AG20443 (cell line): ENCODE measurements at regions not wholly inside any gene's neighbourhood (a gene's known extent, or its start where the extent isn't known, plus 50 kb on each side); places are given as distances from the start of the nearest gene placed in this dataset.

Source experiments
- DNase-seq: peaks from one replicate; pipeline ENCODE4 v3.0.0; 2012; ENCODE audit warnings: low spot score, mixed read lengths

- no peak for DNase-seq
These were observed 98.4 kb downstream of the ZFP36L2 start for GRCh38 chr2:43127941-43128558.

- peak; percentile 61 for DNase-seq
These were observed 99.0 kb downstream of the ZFP36L2 start for GRCh38 chr2:43127208-43127940.

GRCh38 chr2:43126817-43127207 is 99.6 kb downstream of the ZFP36L2 start:
- DNase-seq = no peak

GRCh38 chr2:43125090-43125998 is 101.1 kb downstream of the ZFP36L2 start:
- no peak for DNase-seq

GRCh38 chr2:43124687-43125057 is 101.7 kb downstream of the ZFP36L2 start:
- DNase-seq = no peak

- DNase-seq = no peak
These were observed 102.3 kb downstream of the ZFP36L2 start for GRCh38 chr2:43123981-43124686.

- DNase-seq = no peak
These were observed 102.9 kb downstream of the ZFP36L2 start for GRCh38 chr2:43123486-43123885.

- no peak for DNase-seq
These were observed 103.4 kb downstream of the ZFP36L2 start for GRCh38 chr2:43123028-43123427.

- DNase-seq = no peak
These were observed 104.7 kb downstream of the ZFP36L2 start for GRCh38 chr2:43121580-43122314.

GRCh38 chr2:43119303-43119702 is 107.1 kb downstream of the ZFP36L2 start:
- DNase-seq = no peak

GRCh38 chr2:43117521-43118143 is 108.8 kb downstream of the ZFP36L2 start:
- DNase-seq = no peak

GRCh38 chr2:43116988-43117387 is 109.4 kb downstream of the ZFP36L2 start:
- DNase-seq = no peak

GRCh38 chr2:43115881-43116280 is 110.5 kb downstream of the ZFP36L2 start:
- no peak for DNase-seq

- peak; percentile 4 for DNase-seq
These were observed 112.2 kb downstream of the ZFP36L2 start for GRCh38 chr2:43114210-43114609.

- peak; percentile 3 for DNase-seq
These were observed 114.4 kb downstream of the ZFP36L2 start for GRCh38 chr2:43111788-43112554.

GRCh38 chr2:43110442-43110871 is 115.9 kb downstream of the ZFP36L2 start:
- DNase-seq = peak; percentile 81

GRCh38 chr2:43109261-43109743 is 117.1 kb downstream of the ZFP36L2 start:
- no peak for DNase-seq

- DNase-seq = no peak
These were observed 118.7 kb downstream of the ZFP36L2 start for GRCh38 chr2:43107679-43108078.

GRCh38 chr2:43106559-43107527 is 119.6 kb downstream of the ZFP36L2 start:
- no peak for DNase-seq
